Gastroesophageal sphincter (tissue), 3 donors: ENCODE measurements at regions not wholly inside any gene's neighbourhood (a gene's known extent, or its start where the extent isn't known, plus 50 kb on each side); places are given as distances from the start of the nearest gene placed in this dataset.

ENCODE experiments used
- EP300 ChIP-seq: sonication (generic); formaldehyde crosslinking; IDR thresholded peaks from one replicate; pipeline ENCODE4 v1.6.1; 2017; ENCODE audit warnings: antibody characterized with exemption, mild to moderate bottlenecking
- POLR2A ChIP-seq, 2 donors: fragments of 450-650 bp; IDR thresholded peaks; one replicate each; pipeline ENCODE4 v1.6.1; 2017; ENCODE audit warnings: antibody characterized with exemption in 2 of 2, mild to moderate bottlenecking in 2 of 2, moderate library complexity in 1 of 2
- POLR2AphosphoS5 ChIP-seq: sonication (generic); formaldehyde crosslinking; IDR thresholded peaks from one replicate; pipeline ENCODE4 v1.6.1; 2017; ENCODE audit warnings: antibody characterized with exemption
- TF ChIP-seq, protein P1 (sequence below), 4 experiments: fragments of 200-600 bp in 2 of 4; fragments of 450-650 bp in 2 of 4; sonication (generic) in 1 of 4; IDR thresholded peaks; one replicate each; pipeline ENCODE4 v1.5.1; 2017 to 2019; ENCODE audit warnings: antibody characterized with exemption in 4 of 4, mild to moderate bottlenecking in 2 of 4, moderate library complexity in 2 of 4

DNA sequence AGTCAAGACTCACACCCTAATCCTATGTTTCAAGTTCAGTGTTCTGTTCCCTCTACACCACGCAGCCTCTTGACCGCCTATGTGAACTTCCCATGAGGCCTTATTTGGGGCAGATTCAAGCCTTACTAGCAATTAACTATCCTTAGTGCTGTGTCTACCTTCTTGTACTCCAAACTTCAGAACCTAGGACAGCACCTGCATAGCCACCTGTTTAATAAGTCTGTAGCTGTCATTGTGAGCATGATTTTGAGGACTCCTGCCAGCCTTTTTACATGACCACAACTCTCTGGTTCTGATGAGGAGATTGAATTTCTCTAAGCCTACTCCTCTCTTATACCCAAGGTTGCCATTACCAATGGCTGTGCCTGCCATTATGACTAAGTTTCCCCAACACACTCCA, 50.8 kb upstream of the PCSK1 start:
- TF ChIP-seq POLR2AphosphoS5 (no peak), POLR2A (IDR thresholded peaks at IDR 0.05) (no peak), EP300 (no peak)
- TF ChIP-seq, protein P1, sequence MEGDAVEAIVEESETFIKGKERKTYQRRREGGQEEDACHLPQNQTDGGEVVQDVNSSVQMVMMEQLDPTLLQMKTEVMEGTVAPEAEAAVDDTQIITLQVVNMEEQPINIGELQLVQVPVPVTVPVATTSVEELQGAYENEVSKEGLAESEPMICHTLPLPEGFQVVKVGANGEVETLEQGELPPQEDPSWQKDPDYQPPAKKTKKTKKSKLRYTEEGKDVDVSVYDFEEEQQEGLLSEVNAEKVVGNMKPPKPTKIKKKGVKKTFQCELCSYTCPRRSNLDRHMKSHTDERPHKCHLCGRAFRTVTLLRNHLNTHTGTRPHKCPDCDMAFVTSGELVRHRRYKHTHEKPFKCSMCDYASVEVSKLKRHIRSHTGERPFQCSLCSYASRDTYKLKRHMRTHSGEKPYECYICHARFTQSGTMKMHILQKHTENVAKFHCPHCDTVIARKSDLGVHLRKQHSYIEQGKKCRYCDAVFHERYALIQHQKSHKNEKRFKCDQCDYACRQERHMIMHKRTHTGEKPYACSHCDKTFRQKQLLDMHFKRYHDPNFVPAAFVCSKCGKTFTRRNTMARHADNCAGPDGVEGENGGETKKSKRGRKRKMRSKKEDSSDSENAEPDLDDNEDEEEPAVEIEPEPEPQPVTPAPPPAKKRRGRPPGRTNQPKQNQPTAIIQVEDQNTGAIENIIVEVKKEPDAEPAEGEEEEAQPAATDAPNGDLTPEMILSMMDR (IDR thresholded peaks at IDR 0.05) = no peak
